Fibroblast of pulmonary artery (primary cell): ENCODE measurements at regions not wholly inside any gene's neighbourhood (a gene's known extent, or its start where the extent isn't known, plus 50 kb on each side); places are given as distances from the start of the nearest gene placed in this dataset.

Experiments used
- DNase-seq: peaks from one replicate; pipeline ENCODE4 v3.0.0-alpha.2; 2010; ENCODE audit warnings: low read depth
- H3K4me3 ChIP-seq: replicated peaks from 2 replicates; pipeline ENCODE4 v1.5.1; 2011; ENCODE audit warnings: low read depth, mild to moderate bottlenecking, control low read depth, low read length, moderate library complexity
- CTCF ChIP-seq: IDR thresholded peaks from 2 replicates; pipeline ENCODE4 v1.5.1; 2011; ENCODE audit warnings: mild to moderate bottlenecking, control low read depth, low read length, inconsistent platforms; ENCODE audit errors: missing control alignments

- DNase-seq = no peak
- H3K4me3 ChIP-seq = no peak overlapping the region
- TF ChIP-seq CTCF = no peak
Measured at GRCh38 chr12:69003991-69004390, 71.0 kb upstream of the CPM start.

GRCh38 chr12:69007101-69007854 lies 74.3 kb upstream of the CPM start:
- no peak for TF ChIP-seq CTCF
- H3K4me3 ChIP-seq = peak overlapping the region; percentile 28
- DNase-seq = peak; percentile 75

- TF ChIP-seq CTCF = no peak
- no peak overlapping the region for H3K4me3 ChIP-seq
- peak; percentile 13 for DNase-seq
Measured at GRCh38 chr12:69007855-69008351, 74.9 kb upstream of the CPM start.

- no peak overlapping the region for H3K4me3 ChIP-seq
- no peak for TF ChIP-seq CTCF
- peak; percentile 33 for DNase-seq
Measured at GRCh38 chr12:69008520-69008919, 75.5 kb upstream of the CPM start.

GRCh38 chr12:69014047-69014446 lies 81.1 kb upstream of the CPM start:
- no peak overlapping the region for H3K4me3 ChIP-seq
- TF ChIP-seq CTCF = no peak
- DNase-seq = no peak

- TF ChIP-seq CTCF = no peak
- no peak for DNase-seq
- no peak overlapping the region for H3K4me3 ChIP-seq
Measured at GRCh38 chr12:69015017-69015416, 82.0 kb upstream of the CPM start.

GRCh38 chr12:69015831-69016230 lies 82.9 kb upstream of the CPM start:
- DNase-seq = no peak
- no peak overlapping the region for H3K4me3 ChIP-seq
- no peak for TF ChIP-seq CTCF
